OCI-LY1 (cell line): ENCODE measurements at regions not wholly inside any gene's neighbourhood (a gene's known extent, or its start where the extent isn't known, plus 50 kb on each side); places are given as distances from the start of the nearest gene placed in this dataset.

Experiments
- CTCF ChIP-seq: fragments of 200-600 bp; sonication (generic), shearing (Covaris generic); IDR thresholded peaks from 2 replicates; pipeline ENCODE4 v1.5.1; 2017; ENCODE audit warnings: mild to moderate bottlenecking, antibody characterized with exemption, low read length, moderate library complexity, mixed read lengths
- EZH2 ChIP-seq: fragments of 200-600 bp; sonication (generic), shearing (Covaris generic); IDR thresholded peaks from 2 replicates; pipeline ENCODE4 v1.8.0; 2017; ENCODE audit warnings: borderline replicate concordance, mixed run types, mild to moderate bottlenecking, antibody characterized with exemption, low read length, moderate library complexity, mixed read lengths

DNA sequence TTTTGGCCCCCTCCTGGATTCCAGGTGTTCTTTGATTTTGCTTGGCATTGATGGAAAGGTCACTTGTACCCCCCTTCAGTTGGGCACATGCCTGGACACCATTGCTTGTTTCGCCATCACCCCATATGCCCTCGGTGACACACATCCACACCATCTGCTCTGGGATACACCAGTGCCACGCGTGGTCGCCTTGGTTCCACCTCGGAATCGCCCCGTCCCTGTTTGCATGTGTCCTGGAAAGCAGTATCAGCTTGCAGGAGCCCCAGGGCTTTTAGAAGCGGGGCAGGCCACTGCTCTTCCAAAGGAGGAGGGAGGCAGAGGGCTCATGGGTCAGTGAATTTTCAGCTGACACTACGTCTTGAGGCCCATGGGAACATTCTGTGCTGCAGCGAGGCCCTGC is 607.9 kb downstream of the KCNJ18 start:
- TF ChIP-seq CTCF, result no peak
- TF ChIP-seq EZH2, result no peak
